ENCODE measurements at regions not wholly inside any gene's neighbourhood (a gene's known extent, or its start where the extent isn't known, plus 50 kb on each side); places are given as distances from the start of the nearest gene placed in this dataset.
"Not testable (repeated sequence)": the region's sequence is repeated elsewhere in the genome, so short reads cannot be mapped to it uniquely, and the experiment has no call there.

GRCh38 chr5:156226485-156226884 is 100.5 kb upstream of the SGCD start:
- not testable (repeated sequence) for TF ChIP-seq TAF1 (IDR thresholded peaks at IDR 0.05; ENCODE audit: borderline replicate concordance, low read depth, low read length); POLR2AphosphoS5 (IDR thresholded peaks at IDR 0.05; ENCODE audit: low read depth, low read length)

All from GM12892 (cell line).